DND-41 (cell line): ENCODE measurements at regions not wholly inside any gene's neighbourhood (a gene's known extent, or its start where the extent isn't known, plus 50 kb on each side); places are given as distances from the start of the nearest gene placed in this dataset.

Experiments
- ATAC-seq: fragments of 200-7000 bp; cut with Tn5 transposase; 3 replicates; pipeline ENCODE4 v1.9.1; 2021; ENCODE audit warnings: low read depth; ENCODE audit not compliant: insufficient read depth
- DNase-seq: peaks from one replicate; pipeline ENCODE4 v3.0.0-alpha.2; 2020
- H2AFZ ChIP-seq: 2 replicates; pipeline ENCODE4 v1.6.0; 2012; ENCODE audit warnings: low read depth, low read length
- H3K27ac ChIP-seq: 2 replicates; pipeline ENCODE4 v1.5.1; 2012; ENCODE audit warnings: low read length, inconsistent platforms
- H3K27me3 ChIP-seq: fragments of 200-600 bp; sonication (generic); 2 replicates; pipeline ENCODE4 v1.6.0; 2012; ENCODE audit warnings: low read length, mild to moderate bottlenecking, inconsistent platforms; ENCODE audit not compliant: insufficient read depth, poor library complexity
- H3K36me3 ChIP-seq: 2 replicates; pipeline ENCODE4 v1.5.1; 2012; ENCODE audit warnings: low read length, inconsistent platforms; ENCODE audit not compliant: insufficient read depth
- H3K4me1 ChIP-seq: 2 replicates; pipeline ENCODE4 v1.5.1; 2012; ENCODE audit warnings: mild to moderate bottlenecking, low read length; ENCODE audit not compliant: insufficient read depth
- H3K4me2 ChIP-seq: 2 replicates; pipeline ENCODE4 v1.6.0; 2012; ENCODE audit warnings: mild to moderate bottlenecking, moderate library complexity, low read length, inconsistent platforms; ENCODE audit not compliant: insufficient read depth
- H3K4me3 ChIP-seq, 2 experiments: fragments of 200-600 bp in 1 of 2; shearing (Covaris generic) in 1 of 2; 2 replicates each; pipeline ENCODE4 v1.5.1; 2012 to 2016; ENCODE audit warnings: inconsistent platforms in 2 of 2, low read length in 2 of 2, mild to moderate bottlenecking in 2 of 2, low read depth in 1 of 2, moderate library complexity in 1 of 2
- H3K79me2 ChIP-seq: 2 replicates; pipeline ENCODE4 v1.6.0; 2012; ENCODE audit warnings: low read length, inconsistent platforms; ENCODE audit not compliant: insufficient read depth
- H3K9ac ChIP-seq: 2 replicates; pipeline ENCODE4 v1.6.0; 2012; ENCODE audit warnings: low read depth, mild to moderate bottlenecking, inconsistent platforms, low read length, moderate library complexity
- H3K9me3 ChIP-seq: 2 replicates; pipeline ENCODE4 v1.5.1; 2012; ENCODE audit warnings: low read length, moderate library complexity, mild to moderate bottlenecking, inconsistent platforms; ENCODE audit not compliant: insufficient read depth, severe bottlenecking
- H4K20me1 ChIP-seq: 2 replicates; pipeline ENCODE4 v1.6.0; 2012; ENCODE audit warnings: low read length; ENCODE audit not compliant: insufficient read depth
- CTCF ChIP-seq: IDR thresholded peaks from 2 replicates; pipeline ENCODE4 v1.5.1; 2012; ENCODE audit warnings: borderline replicate concordance, low read length, moderate library complexity, mild to moderate bottlenecking; ENCODE audit not compliant: poor library complexity, severe bottlenecking; ENCODE audit errors: extremely low read depth
- EZH2 ChIP-seq: IDR thresholded peaks from 3 replicates; pipeline ENCODE4 v1.6.1; 2012; ENCODE audit warnings: borderline replicate concordance, low read depth, mild to moderate bottlenecking, moderate library complexity, low read length, inconsistent platforms; ENCODE audit not compliant: severe bottlenecking

- ATAC-seq: no peak
Measured at GRCh38 chr13:74221752-74222151, 87.5 kb upstream of the KLF12 start.

GRCh38 chr13:74219566-74219965, 85.4 kb upstream of the KLF12 start:
- no peak overlapping the region for H3K4me2 ChIP-seq
- no peak overlapping the region for H3K9ac ChIP-seq
- no peak for DNase-seq
- no peaks in the 10 kb centered on the region for H4K20me1 ChIP-seq
- TF ChIP-seq EZH2 (no peak), CTCF (no peak)
- H3K4me1 ChIP-seq: no peaks in the 10 kb centered on the region
- H3K79me2 ChIP-seq: no peaks in the 10 kb centered on the region
- no peaks in the 10 kb centered on the region for H3K27me3 ChIP-seq
- H2AFZ ChIP-seq: no peak overlapping the region
- ATAC-seq: no peak
- H3K4me3 ChIP-seq: no peak overlapping the region
- H3K27ac ChIP-seq: no peak overlapping the region
- H3K9me3 ChIP-seq: no peaks in the 10 kb centered on the region
- no peaks in the 10 kb centered on the region for H3K36me3 ChIP-seq

More at GRCh38 chr13:74221752-74222151, 87.5 kb upstream of the KLF12 start:
- Histone ChIP-seq H3K36me3 (no peaks in the 10 kb centered on the region), H3K9me3 (no peaks in the 10 kb centered on the region), H3K4me3 (no peak overlapping the region), H3K27ac (no peak overlapping the region), H4K20me1 (no peaks in the 10 kb centered on the region), H3K27me3 (no peaks in the 10 kb centered on the region), H2AFZ (no peak overlapping the region), H3K9ac (no peak overlapping the region), H3K79me2 (no peaks in the 10 kb centered on the region), H3K4me1 (no peaks in the 10 kb centered on the region), H3K4me2 (no peak overlapping the region)
- no peak for TF ChIP-seq EZH2
- no peak for TF ChIP-seq CTCF
- no peak for DNase-seq

- H4K20me1 ChIP-seq: no peaks in the 10 kb centered on the region
- no peak overlapping the region for H3K9ac ChIP-seq
- ATAC-seq (no peak), DNase-seq (no peak)
- no peaks in the 10 kb centered on the region for H3K4me1 ChIP-seq
- H3K4me2 ChIP-seq: no peak overlapping the region
- H3K27ac ChIP-seq: no peak overlapping the region
- no peaks in the 10 kb centered on the region for H3K79me2 ChIP-seq
- H3K9me3 ChIP-seq: no peaks in the 10 kb centered on the region
- H3K27me3 ChIP-seq: no peaks in the 10 kb centered on the region
- no peak for TF ChIP-seq EZH2
- no peak for TF ChIP-seq CTCF
- H3K4me3 ChIP-seq: no peak overlapping the region
- no peak overlapping the region for H2AFZ ChIP-seq
- no peaks in the 10 kb centered on the region for H3K36me3 ChIP-seq
Measured at GRCh38 chr13:74218291-74218690, 84.1 kb upstream of the KLF12 start.

GRCh38 chr13:74217811-74218210, 83.6 kb upstream of the KLF12 start:
- no peaks in the 10 kb centered on the region for H3K36me3 ChIP-seq
- ATAC-seq (no peak), DNase-seq (no peak)
- H3K27ac ChIP-seq: no peak overlapping the region
- no peak overlapping the region for H3K4me2 ChIP-seq
- no peak overlapping the region for H2AFZ ChIP-seq
- no peak overlapping the region for H3K4me3 ChIP-seq
- no peaks in the 10 kb centered on the region for H3K9me3 ChIP-seq
- no peak overlapping the region for H3K9ac ChIP-seq
- H3K27me3 ChIP-seq: no peaks in the 10 kb centered on the region
- TF ChIP-seq CTCF (no peak), EZH2 (no peak)
- H4K20me1 ChIP-seq: no peaks in the 10 kb centered on the region
- no peaks in the 10 kb centered on the region for H3K4me1 ChIP-seq
- H3K79me2 ChIP-seq: no peaks in the 10 kb centered on the region
